Spleen (tissue), 11 donors: ENCODE measurements at regions not wholly inside any gene's neighbourhood (a gene's known extent, or its start where the extent isn't known, plus 50 kb on each side); places are given as distances from the start of the nearest gene placed in this dataset.

Experiments used
- DNase-seq: peaks from one replicate; pipeline ENCODE4 v3.0.0-alpha.2; 2020
- H3K27ac ChIP-seq, 8 donors: fragments of 200-600 bp; sonication (generic) in 7 of 8; 1 replicate in 4 of 8; 2 replicates in 4 of 8; pipeline versions ENCODE4 v1.5.0 to v1.8.0; 2016 to 2021; ENCODE audit warnings: inconsistent platforms in 4 of 8, mild to moderate bottlenecking in 4 of 8, moderate library complexity in 1 of 8
- H3K27me3 ChIP-seq, 7 donors: fragments of 200-600 bp; sonication (generic) in 6 of 7; replicated peaks in 1 of 7; 1 replicate in 4 of 7; 2 replicates in 3 of 7; pipeline versions ENCODE4 v1.5.0 to v1.8.0; 2016 to 2021; ENCODE audit warnings: inconsistent platforms in 3 of 7, mild to moderate bottlenecking in 1 of 7
- H3K36me3 ChIP-seq, 6 donors: fragments of 200-600 bp; sonication (generic) in 5 of 6; 1 replicate in 4 of 6; 2 replicates in 2 of 6; pipeline versions ENCODE4 v1.5.0 to v1.8.0; 2016 to 2021; ENCODE audit warnings: inconsistent platforms in 2 of 6
- H3K4me1 ChIP-seq, 6 donors: fragments of 200-600 bp; sonication (generic) in 5 of 6; 1 replicate in 3 of 6; 2 replicates in 3 of 6; pipeline versions ENCODE4 v1.5.0 to v1.8.0; 2016 to 2021; ENCODE audit warnings: inconsistent platforms in 3 of 6
- H3K4me3 ChIP-seq, 8 donors: fragments of 200-600 bp; sonication (generic) in 7 of 8; 1 replicate in 4 of 8; 2 replicates in 4 of 8; pipeline versions ENCODE4 v1.5.0 to v1.8.0; 2016 to 2021; ENCODE audit warnings: inconsistent platforms in 4 of 8, mild to moderate bottlenecking in 4 of 8, moderate library complexity in 2 of 8
- H3K9me3 ChIP-seq, 8 donors: fragments of 200-600 bp; sonication (generic) in 7 of 8; 1 replicate in 4 of 8; 2 replicates in 4 of 8; pipeline versions ENCODE4 v1.5.0 to v1.8.0; 2016 to 2021; ENCODE audit warnings: inconsistent platforms in 4 of 8
- POLR2A ChIP-seq, 3 donors: fragments of 450-650 bp; IDR thresholded peaks; one replicate each; pipeline ENCODE4 v1.5.1; 2017; ENCODE audit warnings: antibody characterized with exemption in 3 of 3, mild to moderate bottlenecking in 1 of 3
- POLR2AphosphoS5 ChIP-seq, 3 donors: sonication (generic); formaldehyde crosslinking; IDR thresholded peaks; one replicate each; pipeline ENCODE4 v1.5.1; 2017; ENCODE audit warnings: antibody characterized with exemption in 3 of 3
- WGBS, 5 donors: extraction: QIAGEN DNeasy Blood & Tissue Kit in 3 of 5; methylation state at CpG; one replicate each; pipeline versions ENCODE4 v1.1.5 to v1.1.7; 2013 to 2018; 5-methylcytosine and 5-hydroxymethylcytosine counted together
- intact Hi-C: fragments of 100-400 bp; cut with DNase I; formaldehyde crosslinking; loops from one replicate; pipeline ENCODE4 v1.15.0; 2023; ENCODE audit warnings: low total_unique reads
- TF ChIP-seq, protein P1 (sequence below), 11 experiments: fragments of 200-600 bp in 7 of 11; fragments of 450-650 bp in 4 of 11; sonication (generic) in 4 of 11; IDR thresholded peaks in 8 of 11; conservative IDR thresholded peaks in 3 of 11; 1 replicate in 7 of 11; 2 replicates in 4 of 11; pipeline versions ENCODE4 v1.4.0 to v1.8.0; 2016 to 2021; ENCODE audit warnings: antibody characterized with exemption in 11 of 11, inconsistent platforms in 4 of 11, mild to moderate bottlenecking in 1 of 11
- donor health status: healthy with polysubstance abuse.
- donor health status: DM: no; HTN: no; CAD: no; lungs with moderate emphysema.
- donor health status: DM: no; HTN: no; CAD: no.
- donor health status: Bipolar disorder and iron deficiency.
- donor health status: healthy.
- donor health status: DM: no; HTN: no; CAD: no.
- donor health status: DM: yes; HTN: yes; CAD: no.

DNA sequence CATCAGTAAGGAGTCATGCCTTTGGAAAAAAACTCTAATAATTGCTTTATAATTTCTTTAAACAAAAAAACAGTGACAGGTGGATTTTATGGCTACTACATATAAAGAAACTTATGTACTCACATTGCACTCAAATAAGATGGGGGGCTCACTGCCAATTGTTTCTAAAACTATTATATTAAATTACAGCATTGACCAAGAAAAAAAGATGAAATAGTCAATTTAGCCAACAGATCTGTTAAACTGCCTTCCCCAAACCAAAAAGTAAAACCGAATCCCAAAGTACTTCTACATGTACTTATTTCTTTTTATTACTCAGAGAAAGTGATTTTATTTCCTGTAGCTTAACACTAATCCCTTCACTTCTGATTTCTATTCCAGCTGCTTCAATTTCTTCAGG, 716.8 kb upstream of the SLITRK5 start:
- no peak overlapping the region for H3K4me3 ChIP-seq
- H3K9me3 ChIP-seq = peaks cover 0 to 23% (median 6%) of the 10 kb centered on the region in 8 donors
- TF ChIP-seq, protein P1, sequence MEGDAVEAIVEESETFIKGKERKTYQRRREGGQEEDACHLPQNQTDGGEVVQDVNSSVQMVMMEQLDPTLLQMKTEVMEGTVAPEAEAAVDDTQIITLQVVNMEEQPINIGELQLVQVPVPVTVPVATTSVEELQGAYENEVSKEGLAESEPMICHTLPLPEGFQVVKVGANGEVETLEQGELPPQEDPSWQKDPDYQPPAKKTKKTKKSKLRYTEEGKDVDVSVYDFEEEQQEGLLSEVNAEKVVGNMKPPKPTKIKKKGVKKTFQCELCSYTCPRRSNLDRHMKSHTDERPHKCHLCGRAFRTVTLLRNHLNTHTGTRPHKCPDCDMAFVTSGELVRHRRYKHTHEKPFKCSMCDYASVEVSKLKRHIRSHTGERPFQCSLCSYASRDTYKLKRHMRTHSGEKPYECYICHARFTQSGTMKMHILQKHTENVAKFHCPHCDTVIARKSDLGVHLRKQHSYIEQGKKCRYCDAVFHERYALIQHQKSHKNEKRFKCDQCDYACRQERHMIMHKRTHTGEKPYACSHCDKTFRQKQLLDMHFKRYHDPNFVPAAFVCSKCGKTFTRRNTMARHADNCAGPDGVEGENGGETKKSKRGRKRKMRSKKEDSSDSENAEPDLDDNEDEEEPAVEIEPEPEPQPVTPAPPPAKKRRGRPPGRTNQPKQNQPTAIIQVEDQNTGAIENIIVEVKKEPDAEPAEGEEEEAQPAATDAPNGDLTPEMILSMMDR (IDR thresholded peaks at IDR 0.05 in 8 of 11, conservative IDR thresholded peaks at IDR 0.05 in 3 of 11) = no peak
- TF ChIP-seq POLR2AphosphoS5 (IDR thresholded peaks at IDR 0.05) (no peak), POLR2A (IDR thresholded peaks at IDR 0.05) (no peak)
- no peak for DNase-seq
- WGBS, 5 donors = 63 to 88% (median 79%) methylated on average over 1 of the region's 1 CpG
- no peaks in the 10 kb centered on the region for H3K36me3 ChIP-seq
- H3K4me1 ChIP-seq = no peaks in the 10 kb centered on the region
- intact Hi-C loops = no loop called here
- H3K27ac ChIP-seq = no peak overlapping the region
- no peaks in the 10 kb centered on the region for H3K27me3 ChIP-seq

DNA sequence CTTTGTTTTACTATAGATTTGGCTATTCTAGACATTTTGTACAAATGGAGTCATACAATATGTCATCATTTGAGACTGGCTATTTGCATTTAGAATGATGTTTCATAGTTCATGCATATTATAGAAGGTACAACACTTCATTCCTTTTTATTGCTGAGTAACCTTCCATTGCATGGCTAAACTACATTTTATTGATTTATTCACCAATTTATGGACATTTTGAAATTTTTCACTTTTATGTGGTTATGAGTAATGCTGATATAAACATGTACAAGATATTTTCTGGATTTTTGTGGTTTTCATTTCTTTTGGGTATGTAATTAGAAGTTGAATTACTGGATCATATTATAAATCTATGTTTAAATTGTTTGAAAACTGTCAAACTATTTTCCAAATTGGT, 710.3 kb upstream of the SLITRK5 start:
- Histone ChIP-seq H3K9me3 (peaks cover 0 to 13% (median 3%) of the 10 kb centered on the region in 8 donors), H3K4me3 (no peak overlapping the region), H3K4me1 (no peaks in the 10 kb centered on the region), H3K27ac (no peak overlapping the region), H3K27me3 (no peaks in the 10 kb centered on the region), H3K36me3 (no peaks in the 10 kb centered on the region)
- intact Hi-C loops = no loop called here
- TF ChIP-seq POLR2AphosphoS5 (IDR thresholded peaks at IDR 0.05) (no peak), POLR2A (IDR thresholded peaks at IDR 0.05) (no peak)
- TF ChIP-seq, protein P1 (IDR thresholded peaks at IDR 0.05 in 8 of 11, conservative IDR thresholded peaks at IDR 0.05 in 3 of 11) = no peak
- DNase-seq = no peak

DNA sequence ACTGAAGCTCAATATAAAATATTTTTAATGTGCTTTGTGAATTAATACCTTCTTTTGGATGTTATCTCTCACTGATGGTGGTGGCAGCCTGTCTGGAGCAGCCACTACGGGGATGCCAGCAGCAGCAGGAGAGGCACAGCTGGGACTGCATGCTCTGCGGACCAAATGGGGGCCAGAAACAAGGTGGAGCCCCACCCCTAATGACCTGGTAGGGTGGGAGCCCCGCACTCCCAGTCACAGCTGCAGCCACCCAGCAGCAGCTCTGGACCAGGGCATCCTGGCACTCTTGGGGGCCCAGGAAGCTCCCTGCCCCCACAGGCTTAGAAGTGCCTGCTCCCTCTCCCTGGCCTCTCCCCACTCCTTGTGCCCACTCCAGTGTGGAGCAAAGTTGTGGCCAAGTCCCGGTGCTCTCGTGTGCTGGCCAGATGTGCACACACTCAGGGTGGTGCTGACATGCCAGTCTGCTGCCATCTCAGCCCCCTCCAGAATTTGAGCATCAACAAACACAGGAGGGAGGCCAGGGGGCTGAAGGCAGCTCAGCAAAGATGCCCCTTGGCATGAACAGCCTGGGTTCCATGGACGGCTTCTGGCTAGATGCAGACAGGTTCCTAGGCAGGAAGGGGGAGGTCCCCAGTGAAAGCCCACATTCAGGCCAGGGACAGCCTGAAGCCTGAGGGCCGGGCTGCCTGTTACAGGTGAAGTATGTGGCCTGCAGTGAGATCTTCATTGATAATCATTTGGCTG, 696.7 kb upstream of the SLITRK5 start:
- 72 to 91% (median 80%) methylated on average over 5 to 7 of the region's 7 CpGs for WGBS, 5 donors
- no peak overlapping the region for H3K4me3 ChIP-seq
- DNase-seq = peak; percentile 61
- H3K27ac ChIP-seq = no peak overlapping the region
- H3K36me3 ChIP-seq = no peaks in the 10 kb centered on the region
- no peaks in the 10 kb centered on the region for H3K27me3 ChIP-seq
- TF ChIP-seq POLR2A (IDR thresholded peaks at IDR 0.05) (no peak), POLR2AphosphoS5 (IDR thresholded peaks at IDR 0.05) (no peak)
- TF ChIP-seq, protein P1 (IDR thresholded peaks at IDR 0.05 in 8 of 11, conservative IDR thresholded peaks at IDR 0.05 in 3 of 11) = no peak
- no peaks in the 10 kb centered on the region for H3K4me1 ChIP-seq
- no peaks in the 10 kb centered on the region for H3K9me3 ChIP-seq
- intact Hi-C loops = no loop called here

DNA sequence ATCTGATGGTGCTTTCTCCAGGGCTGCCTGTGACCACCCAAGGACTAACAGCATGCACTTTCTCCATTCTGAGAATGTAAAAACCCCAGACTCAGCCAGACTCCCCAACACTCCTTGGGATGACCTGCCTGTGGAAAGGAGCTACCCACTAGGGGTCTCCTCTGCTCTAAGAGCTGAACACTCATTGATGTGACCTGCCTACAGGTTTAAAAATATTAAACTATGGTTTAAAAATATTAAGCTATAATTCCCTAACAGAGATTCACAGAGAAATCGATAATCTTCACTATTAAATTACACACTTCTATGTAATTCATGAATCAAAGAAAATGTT, 696.2 kb upstream of the SLITRK5 start:
- TF ChIP-seq, protein P1 (IDR thresholded peaks at IDR 0.05 in 8 of 11, conservative IDR thresholded peaks at IDR 0.05 in 3 of 11) = no peak
- TF ChIP-seq POLR2AphosphoS5 (IDR thresholded peaks at IDR 0.05) (no peak), POLR2A (IDR thresholded peaks at IDR 0.05) (no peak)

More for the DNA sequence above, 696.2 kb upstream of the SLITRK5 start:
- WGBS, 5 donors = 73 to 93% (median 81%) methylated on average over 1 of the region's 1 CpG
- H3K27ac ChIP-seq = no peak overlapping the region
- no peak overlapping the region for H3K4me3 ChIP-seq
- DNase-seq = no peak
- intact Hi-C loops = no loop called here
- no peaks in the 10 kb centered on the region for H3K9me3 ChIP-seq
- no peaks in the 10 kb centered on the region for H3K4me1 ChIP-seq
- no peaks in the 10 kb centered on the region for H3K36me3 ChIP-seq
- no peaks in the 10 kb centered on the region for H3K27me3 ChIP-seq
